ENCODE measurements at regions not wholly inside any gene's neighbourhood (a gene's known extent, or its start where the extent isn't known, plus 50 kb on each side); places are given as distances from the start of the nearest gene placed in this dataset.

DNA sequence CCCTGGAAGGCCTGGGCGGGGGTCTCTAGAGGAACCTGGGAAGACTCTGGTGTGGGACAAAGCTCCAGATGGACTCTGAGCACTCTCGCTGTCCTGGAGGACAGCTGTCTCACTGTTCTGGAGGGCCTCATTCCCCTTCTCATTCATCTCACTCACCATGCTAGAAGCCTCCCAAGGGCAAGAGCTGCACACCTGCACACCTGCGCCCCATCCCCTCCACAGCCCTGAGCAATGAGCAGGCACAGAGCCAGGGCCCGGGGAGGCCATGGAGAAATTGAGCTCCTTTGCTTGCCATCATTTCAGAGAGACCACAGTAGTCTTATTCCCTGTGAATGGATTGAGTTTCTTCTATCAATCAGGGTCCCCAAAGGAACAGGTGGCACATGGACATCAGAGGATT is 1168.5 kb downstream of the UQCRFS1 start:
- TF ChIP-seq CTCF (IDR thresholded peaks at IDR 0.05): no peak

- TF ChIP-seq CTCF (IDR thresholded peaks at IDR 0.05): no peak
Measured at GRCh38 chr19:28042516-28042915, 1170.4 kb downstream of the UQCRFS1 start.

- no peak for TF ChIP-seq CTCF (IDR thresholded peaks at IDR 0.05)
Measured at GRCh38 chr19:28039677-28040381, 1173.1 kb downstream of the UQCRFS1 start.

- TF ChIP-seq CTCF (IDR thresholded peaks at IDR 0.05): no peak
Measured at GRCh38 chr19:28037186-28037585, 1175.8 kb downstream of the UQCRFS1 start.

GRCh38 chr19:28036486-28036885 is 1176.5 kb downstream of the UQCRFS1 start:
- TF ChIP-seq CTCF (IDR thresholded peaks at IDR 0.05): no peak

- no peak for TF ChIP-seq CTCF (IDR thresholded peaks at IDR 0.05)
Measured at GRCh38 chr19:28034936-28035335, 1178.0 kb downstream of the UQCRFS1 start.

- TF ChIP-seq CTCF (IDR thresholded peaks at IDR 0.05): no peak
Measured at GRCh38 chr19:28028881-28029444, 1184.0 kb downstream of the UQCRFS1 start.

Measured in LNCAP (cell line).